ENCODE measurements at regions not wholly inside any gene's neighbourhood (a gene's known extent, or its start where the extent isn't known, plus 50 kb on each side); places are given as distances from the start of the nearest gene placed in this dataset.

GRCh38 chr13:107121793-107122192, 553.9 kb upstream of the ARGLU1 start:
- 4 to 35% (median 33%) methylated on average over 1 of the region's 1 CpG for WGBS, 4 donors

GRCh38 chr13:107119989-107120881, 552.3 kb upstream of the ARGLU1 start:
- Histone ChIP-seq H3K36me3 (no peaks in the 10 kb centered on the region), H3K4me3 (no peak overlapping the region)
- 87 to 93% (median 90%) methylated on average over 7 of the region's 7 CpGs for WGBS, 4 donors

More at GRCh38 chr13:107121793-107122192, 553.9 kb upstream of the ARGLU1 start:
- TF ChIP-seq POLR2A (IDR thresholded peaks at IDR 0.05) (no peak), CTCF (IDR thresholded peaks at IDR 0.05) (no peak)
- H3K4me1 ChIP-seq: peaks cover 0 to 5% (median 0%) of the 10 kb centered on the region in 12 donors
- peaks cover 0 to 6% (median 0%) of the 10 kb centered on the region in 9 donors for H3K27me3 ChIP-seq
- H3K36me3 ChIP-seq: no peaks in the 10 kb centered on the region
- DNase-seq: no peak
- no peak for ATAC-seq
- no peaks in the 10 kb centered on the region for H3K9me3 ChIP-seq
- no peak overlapping the region for H3K27ac ChIP-seq
- intact Hi-C loops (cut with DNase I): loop anchor here in 9 of 10 donors (5.0 to 10.0 kb wide), 11 partner anchors 197 to 1039 kb away; partner anchors contain the start of gene EFNB2 (in 2 of the 9)
- no peak overlapping the region for H3K4me3 ChIP-seq

GRCh38 chr13:107118506-107118905, 550.6 kb upstream of the ARGLU1 start:
- Histone ChIP-seq H3K9me3 (no peaks in the 10 kb centered on the region), H3K4me1 (peaks cover 0 to under 1% (median 0%) of the 10 kb centered on the region in 12 donors), H3K36me3 (no peaks in the 10 kb centered on the region), H3K27ac (no peak overlapping the region), H3K4me3 (no peak overlapping the region), H3K27me3 (peaks cover 0 to 8% (median 0%) of the 10 kb centered on the region in 9 donors)
- no peak for ATAC-seq
- 75 to 83% (median 80%) methylated on average over 5 of the region's 5 CpGs for WGBS, 4 donors
- TF ChIP-seq POLR2A (IDR thresholded peaks at IDR 0.05) (no peak), CTCF (IDR thresholded peaks at IDR 0.05) (no peak)
- DNase-seq: no peak
- intact Hi-C loops (cut with DNase I): loop anchor here in 3 of 10 donors (10.0 kb wide), 3 partner anchors 174 to 1034 kb away; no protein-coding TSS in a partner anchor

More at GRCh38 chr13:107119989-107120881, 552.3 kb upstream of the ARGLU1 start:
- Histone ChIP-seq H3K4me1 (peaks cover 0 to 5% (median 0%) of the 10 kb centered on the region in 12 donors), H3K9me3 (no peaks in the 10 kb centered on the region), H3K27me3 (peaks cover 0 to 8% (median 0%) of the 10 kb centered on the region in 9 donors), H3K27ac (no peak overlapping the region)
- intact Hi-C loops (cut with DNase I): loop anchor here (5.0 to 10.0 kb wide), 12 partner anchors 175 to 1038 kb away; partner anchors contain the start of gene EFNB2 (in 2 of the 10)
- TF ChIP-seq POLR2A (IDR thresholded peaks at IDR 0.05): no peak
- no peak for TF ChIP-seq CTCF (IDR thresholded peaks at IDR 0.05)
- ATAC-seq: no peak
- no peak for DNase-seq
